GM21576 (cell line): ENCODE measurements at regions not wholly inside any gene's neighbourhood (a gene's known extent, or its start where the extent isn't known, plus 50 kb on each side); places are given as distances from the start of the nearest gene placed in this dataset.

Source experiments
- ATAC-seq: cut with Tn5 transposase; IDR thresholded peaks from one replicate; pipeline ENCODE4 v1.9.1; 2021; ENCODE audit warnings: mild to moderate bottlenecking, moderate library complexity; ENCODE audit not compliant: unreplicated experiment

GRCh38 chr2:21280793-21281192 lies 157.0 kb downstream of the TDRD15 start:
- no peak for ATAC-seq

- ATAC-seq, result no peak
These were observed 157.6 kb downstream of the TDRD15 start for GRCh38 chr2:21281384-21281783.

GRCh38 chr2:21281791-21282514 lies 158.2 kb downstream of the TDRD15 start:
- no peak for ATAC-seq

- ATAC-seq, result no peak
These were observed 158.7 kb downstream of the TDRD15 start for GRCh38 chr2:21282515-21282898.

- ATAC-seq, result no peak
These were observed 164.5 kb downstream of the TDRD15 start for GRCh38 chr2:21288299-21288698.

- no peak for ATAC-seq
These were observed 165.2 kb downstream of the TDRD15 start for GRCh38 chr2:21288739-21289520.

- no peak for ATAC-seq
These were observed 165.8 kb downstream of the TDRD15 start for GRCh38 chr2:21289551-21289950.

GRCh38 chr2:21289989-21290388 lies 166.2 kb downstream of the TDRD15 start:
- ATAC-seq, result no peak

GRCh38 chr2:21291426-21291825 lies 167.7 kb downstream of the TDRD15 start:
- no peak for ATAC-seq

GRCh38 chr2:21294446-21294845 lies 170.7 kb downstream of the TDRD15 start:
- no peak for ATAC-seq

GRCh38 chr2:21299411-21299810 lies 175.6 kb downstream of the TDRD15 start:
- no peak for ATAC-seq

GRCh38 chr2:21301871-21302455 lies 178.2 kb downstream of the TDRD15 start:
- ATAC-seq, result no peak

GRCh38 chr2:21303876-21304275 lies 180.1 kb downstream of the TDRD15 start:
- ATAC-seq, result no peak

GRCh38 chr2:21305581-21305980 lies 181.8 kb downstream of the TDRD15 start:
- no peak for ATAC-seq

- ATAC-seq, result no peak
These were observed 182.5 kb downstream of the TDRD15 start for GRCh38 chr2:21306235-21306634.

GRCh38 chr2:21307037-21307436 lies 183.3 kb downstream of the TDRD15 start:
- ATAC-seq, result no peak

GRCh38 chr2:21310493-21310892 lies 186.7 kb downstream of the TDRD15 start:
- no peak for ATAC-seq

GRCh38 chr2:21314322-21314835 lies 190.6 kb downstream of the TDRD15 start:
- no peak for ATAC-seq

- ATAC-seq, result peak; percentile 87
These were observed 193.4 kb downstream of the TDRD15 start for GRCh38 chr2:21317131-21317530.

- no peak for ATAC-seq
These were observed 194.5 kb downstream of the TDRD15 start for GRCh38 chr2:21318263-21318662.

GRCh38 chr2:21326152-21326551 lies 202.4 kb downstream of the TDRD15 start:
- ATAC-seq, result no peak

GRCh38 chr2:21328177-21328576 lies 204.4 kb downstream of the TDRD15 start:
- no peak for ATAC-seq
